Osteocyte (in vitro differentiated cells): ENCODE measurements at regions not wholly inside any gene's neighbourhood (a gene's known extent, or its start where the extent isn't known, plus 50 kb on each side); places are given as distances from the start of the nearest gene placed in this dataset.

Experiments used
- DNase-seq: peaks from one replicate; pipeline ENCODE4 v3.0.0; 2021; ENCODE audit warnings: mixed read lengths; ENCODE audit not compliant: unreplicated experiment; ENCODE audit errors: extremely low spot score
- H3K27ac Mint-ChIP-seq: one replicate; pipeline ENCODE4 v1.8.0; 2021; ENCODE audit warnings: mild to moderate bottlenecking, mixed read lengths; ENCODE audit not compliant: unreplicated experiment
- H3K27me3 Mint-ChIP-seq: one replicate; pipeline ENCODE4 v1.8.0; 2021; ENCODE audit warnings: mixed read lengths; ENCODE audit not compliant: unreplicated experiment
- H3K36me3 Mint-ChIP-seq: one replicate; pipeline ENCODE4 v1.8.0; 2021; ENCODE audit warnings: mixed read lengths; ENCODE audit not compliant: unreplicated experiment
- H3K4me1 Mint-ChIP-seq: one replicate; pipeline ENCODE4 v1.8.0; 2021; ENCODE audit warnings: mixed read lengths; ENCODE audit not compliant: unreplicated experiment
- H3K4me3 Mint-ChIP-seq: one replicate; pipeline ENCODE4 v1.8.0; 2021; ENCODE audit warnings: mild to moderate bottlenecking, moderate library complexity, mixed read lengths; ENCODE audit not compliant: unreplicated experiment
- H3K9me3 Mint-ChIP-seq: one replicate; pipeline ENCODE4 v1.8.0; 2021; ENCODE audit warnings: mixed read lengths; ENCODE audit not compliant: unreplicated experiment
- TF ChIP-seq, protein P1 (sequence below): fragments of 200-600 bp; sonication (generic); IDR thresholded peaks from 2 replicates; pipeline ENCODE4 v1.5.0; 2021; ENCODE audit warnings: antibody characterized with exemption, mild to moderate bottlenecking, moderate library complexity

DNA sequence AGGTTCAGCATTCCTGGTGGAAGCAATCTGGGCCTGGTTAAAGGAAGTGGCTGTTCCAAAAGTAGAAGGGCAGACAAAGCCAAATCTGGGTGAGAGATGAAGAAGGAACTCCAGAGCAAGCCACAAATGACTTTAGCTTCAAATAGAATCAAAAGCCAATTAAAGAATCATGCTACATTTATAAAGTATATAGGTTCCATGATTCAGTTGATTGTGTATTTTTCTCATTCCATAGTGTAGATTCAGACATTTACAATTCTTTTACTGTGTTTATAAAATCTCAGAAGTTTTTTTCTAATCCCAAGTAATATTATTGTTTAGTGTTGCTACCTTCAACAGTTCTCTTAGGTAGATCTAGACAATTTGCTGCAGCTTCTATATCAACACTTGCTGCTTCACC, 262.0 kb downstream of the PLK2 start:
- Mint-ChIP-seq H3K4me3 (no peak overlapping the region), H3K36me3 (no peaks in the 10 kb centered on the region), H3K27me3 (no peaks in the 10 kb centered on the region), H3K4me1 (no peaks in the 10 kb centered on the region), H3K9me3 (peaks cover 16% of the 10 kb centered on the region), H3K27ac (no peak overlapping the region)
- TF ChIP-seq, protein P1, sequence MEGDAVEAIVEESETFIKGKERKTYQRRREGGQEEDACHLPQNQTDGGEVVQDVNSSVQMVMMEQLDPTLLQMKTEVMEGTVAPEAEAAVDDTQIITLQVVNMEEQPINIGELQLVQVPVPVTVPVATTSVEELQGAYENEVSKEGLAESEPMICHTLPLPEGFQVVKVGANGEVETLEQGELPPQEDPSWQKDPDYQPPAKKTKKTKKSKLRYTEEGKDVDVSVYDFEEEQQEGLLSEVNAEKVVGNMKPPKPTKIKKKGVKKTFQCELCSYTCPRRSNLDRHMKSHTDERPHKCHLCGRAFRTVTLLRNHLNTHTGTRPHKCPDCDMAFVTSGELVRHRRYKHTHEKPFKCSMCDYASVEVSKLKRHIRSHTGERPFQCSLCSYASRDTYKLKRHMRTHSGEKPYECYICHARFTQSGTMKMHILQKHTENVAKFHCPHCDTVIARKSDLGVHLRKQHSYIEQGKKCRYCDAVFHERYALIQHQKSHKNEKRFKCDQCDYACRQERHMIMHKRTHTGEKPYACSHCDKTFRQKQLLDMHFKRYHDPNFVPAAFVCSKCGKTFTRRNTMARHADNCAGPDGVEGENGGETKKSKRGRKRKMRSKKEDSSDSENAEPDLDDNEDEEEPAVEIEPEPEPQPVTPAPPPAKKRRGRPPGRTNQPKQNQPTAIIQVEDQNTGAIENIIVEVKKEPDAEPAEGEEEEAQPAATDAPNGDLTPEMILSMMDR, result no peak
- DNase-seq, result no peak

DNA sequence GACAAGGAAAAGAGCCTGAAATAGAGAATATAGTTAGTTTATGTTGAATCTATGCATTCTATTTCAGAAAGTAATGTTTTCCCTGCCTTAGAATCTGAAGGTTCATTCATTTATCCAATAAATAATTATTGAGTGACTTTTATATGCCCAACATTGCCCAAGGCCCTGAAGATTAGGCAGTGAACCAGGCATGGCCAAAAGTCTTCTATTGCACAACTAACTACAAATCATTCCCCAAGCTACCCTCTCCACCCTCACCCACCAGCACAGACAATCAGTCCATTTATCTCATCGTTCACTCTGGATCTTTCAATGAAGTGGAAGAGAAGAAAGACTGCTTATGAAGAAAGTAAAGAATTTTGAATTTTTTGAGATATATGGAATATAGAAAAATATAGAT, 268.4 kb downstream of the PLK2 start:
- H3K36me3 Mint-ChIP-seq, result no peaks in the 10 kb centered on the region
- DNase-seq, result no peak
- peaks cover 12% of the 10 kb centered on the region for H3K9me3 Mint-ChIP-seq
- no peak overlapping the region for H3K27ac Mint-ChIP-seq
- peaks cover 7% of the 10 kb centered on the region for H3K4me1 Mint-ChIP-seq
- TF ChIP-seq, protein P1, result no peak
- H3K27me3 Mint-ChIP-seq, result no peaks in the 10 kb centered on the region
- no peak overlapping the region for H3K4me3 Mint-ChIP-seq

DNA sequence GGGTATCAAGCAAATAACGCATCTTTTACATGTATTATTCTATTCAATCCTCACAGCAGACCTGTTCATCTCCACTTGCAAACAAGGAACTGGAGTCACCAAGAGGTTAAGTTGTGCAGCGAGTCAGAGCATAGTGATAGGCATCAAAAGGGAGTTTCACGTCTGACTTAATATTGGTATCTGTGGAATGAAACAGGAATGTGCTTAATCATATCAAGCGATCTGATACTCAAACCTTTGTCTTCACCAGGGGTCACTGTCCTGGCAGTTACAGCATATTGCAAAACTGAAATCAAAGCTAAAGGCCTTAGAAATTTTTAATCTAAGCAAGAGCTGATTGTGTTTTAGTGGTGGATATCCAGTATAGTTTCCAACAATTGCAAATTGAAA, 271.6 kb downstream of the PLK2 start:
- H3K4me3 Mint-ChIP-seq, result no peak overlapping the region
- no peaks in the 10 kb centered on the region for H3K27me3 Mint-ChIP-seq
- no peak overlapping the region for H3K27ac Mint-ChIP-seq
- no peak for DNase-seq
- no peaks in the 10 kb centered on the region for H3K36me3 Mint-ChIP-seq
- TF ChIP-seq, protein P1, result peak; percentile 7
- no peaks in the 10 kb centered on the region for H3K9me3 Mint-ChIP-seq
- peaks cover 10% of the 10 kb centered on the region for H3K4me1 Mint-ChIP-seq

DNA sequence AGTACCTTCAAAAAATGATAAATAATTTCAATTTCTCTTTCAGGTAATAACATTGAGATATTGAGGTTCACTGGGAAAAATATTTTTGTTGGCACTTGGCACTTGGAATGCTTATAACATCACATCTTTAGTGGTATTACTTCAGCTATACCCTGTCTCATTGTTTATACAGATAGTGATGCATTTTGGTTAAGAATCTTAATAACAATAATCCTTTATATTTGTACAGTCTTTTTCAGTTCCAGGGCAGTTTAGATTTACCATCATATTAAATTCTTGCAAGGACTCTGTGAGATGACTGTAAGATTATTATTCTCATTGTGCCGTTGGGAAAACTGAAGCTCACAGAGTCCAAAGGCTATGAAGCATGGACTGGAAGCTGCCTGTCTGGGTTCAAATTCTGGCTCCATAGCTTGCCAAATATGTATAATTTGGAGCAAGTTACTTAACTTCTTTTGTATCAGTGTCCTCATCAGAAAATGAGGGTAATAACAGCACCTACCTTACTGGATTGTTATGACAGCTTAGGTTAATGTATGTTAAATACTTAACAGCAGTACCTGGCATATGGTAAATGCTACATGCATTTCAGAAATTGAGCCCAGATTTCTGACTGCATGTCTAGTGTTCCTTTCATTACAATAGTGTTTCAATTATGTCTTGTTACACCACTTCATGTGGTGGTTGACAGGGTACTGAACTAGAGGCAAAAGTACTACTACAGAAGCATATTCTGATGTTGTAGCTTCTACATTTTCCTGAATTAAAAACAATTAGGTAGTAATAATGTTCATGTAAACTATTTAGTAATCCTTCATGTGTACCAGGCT, 272.2 kb downstream of the PLK2 start:
- Mint-ChIP-seq H3K4me1 (peaks cover 10% of the 10 kb centered on the region), H3K9me3 (no peaks in the 10 kb centered on the region), H3K36me3 (no peaks in the 10 kb centered on the region), H3K4me3 (no peak overlapping the region), H3K27ac (no peak overlapping the region), H3K27me3 (no peaks in the 10 kb centered on the region)
- TF ChIP-seq, protein P1, result no peak
- DNase-seq, result no peak

DNA sequence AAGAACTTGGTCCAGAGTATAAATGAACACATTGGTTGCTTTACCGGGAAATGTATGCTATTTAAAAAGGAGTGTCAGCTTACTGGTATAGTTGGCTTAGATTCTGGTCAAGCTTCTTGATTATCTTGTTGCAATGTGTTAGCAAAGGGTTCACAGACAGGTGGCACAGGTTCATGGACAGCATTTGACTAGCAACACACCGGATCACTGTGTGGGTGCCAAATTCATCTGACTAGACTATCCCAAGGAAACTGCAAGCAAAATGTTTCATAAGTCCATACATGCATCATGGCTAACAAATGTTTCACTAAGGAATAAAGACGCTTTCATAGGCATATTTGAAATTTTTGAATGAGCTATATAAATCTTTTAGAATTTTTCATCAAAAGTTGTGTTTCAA, 274.1 kb downstream of the PLK2 start:
- no peak overlapping the region for H3K27ac Mint-ChIP-seq
- DNase-seq, result no peak
- no peak overlapping the region for H3K4me3 Mint-ChIP-seq

More for the DNA sequence above, 274.1 kb downstream of the PLK2 start:
- H3K4me1 Mint-ChIP-seq, result peaks cover 10% of the 10 kb centered on the region
- no peaks in the 10 kb centered on the region for H3K27me3 Mint-ChIP-seq
- H3K9me3 Mint-ChIP-seq, result no peaks in the 10 kb centered on the region
- no peaks in the 10 kb centered on the region for H3K36me3 Mint-ChIP-seq
- TF ChIP-seq, protein P1, result no peak
